K562 (cell line): ENCODE measurements at regions not wholly inside any gene's neighbourhood (a gene's known extent, or its start where the extent isn't known, plus 50 kb on each side); places are given as distances from the start of the nearest gene placed in this dataset.

Experiments used
- ATAC-seq: fragments of 200-7000 bp; cut with Tn5 transposase; 3 replicates; pipeline ENCODE4 v1.9.1; 2020; ENCODE audit warnings: moderate library complexity
- BruUV-seq: library from RNA; stranded (reverse); fragments of 400-500 nt; replicated peaks from 2 replicates; lab custom pipeline; 2021; lab: Mats Ljungman, UMichigan
- CTCF ChIA-PET: fragments of 300-600 bp; formaldehyde crosslinking; extraction: SDS; loops from one replicate; lab custom pipeline; 2021; ENCODE audit warnings: low intra/inter-chr PET ratio; lab: Yijun Ruan, JAX
- POLR2A ChIA-PET: fragments of 300-600, 350-650 bp; sonication (Branson Sonifier 250); formaldehyde crosslinking; extraction: SDS; loops from one replicate; lab custom pipeline; 2021; ENCODE audit warnings: antibody characterized with exemption, inconsistent platforms; lab: Yijun Ruan, JAX
- DNase-seq, 4 experiments: peaks; one replicate each; pipeline versions ENCODE4 v3.0.0 to v3.0.0-alpha.2; 2011 to 2018; ENCODE audit warnings: low spot score in 3 of 4, mixed read lengths in 3 of 4; ENCODE audit errors: extremely low read depth in 1 of 4
- FAIRE-seq: peaks from 2 replicates; lab custom pipeline; 2011; peaks lifted over from hg19 to GRCh38; lab: Jason Lieb, UNC
- H2AFZ ChIP-seq: 2 replicates; pipeline ENCODE4 v1.6.0; 2011; ENCODE audit warnings: low read depth, low read length, control low read depth, inconsistent platforms
- H3K27ac ChIP-seq: fragments of 200-600 bp; 3 replicates; pipeline ENCODE4 v1.8.0; 2011; ENCODE audit warnings: low read depth, mild to moderate bottlenecking, control low read depth, inconsistent platforms, low read length, moderate library complexity, mixed read lengths; ENCODE audit errors: extremely low read depth
- H3K27me3 ChIP-seq, 2 experiments: fragments of 300-600 bp in 1 of 2; 2 replicates in 1 of 2; 3 replicates in 1 of 2; pipeline versions ENCODE4 v1.6.0 to v1.8.0; 2011; ENCODE audit warnings: inconsistent platforms in 2 of 2, low read length in 2 of 2, mild to moderate bottlenecking in 1 of 2, mixed read lengths in 1 of 2, moderate library complexity in 1 of 2; ENCODE audit not compliant: control insufficient read depth in 2 of 2, insufficient read depth in 2 of 2
- H3K36me3 ChIP-seq: fragments of 300-600 bp; 3 replicates; pipeline ENCODE4 v1.8.0; 2011; ENCODE audit warnings: mild to moderate bottlenecking, low read length, inconsistent platforms; ENCODE audit not compliant: control insufficient read depth, insufficient read depth
- H3K4me1 ChIP-seq, 2 experiments: fragments of 200-600 bp in 1 of 2; replicated peaks in 1 of 2; 2 replicates in 1 of 2; 3 replicates in 1 of 2; pipeline versions ENCODE4 v1.5.1 to v1.8.0; 2011; ENCODE audit warnings: inconsistent platforms in 2 of 2, low read length in 2 of 2, mild to moderate bottlenecking in 1 of 2, mixed read lengths in 1 of 2, moderate library complexity in 1 of 2; ENCODE audit not compliant: control insufficient read depth in 2 of 2, insufficient read depth in 2 of 2
- H3K4me2 ChIP-seq: 2 replicates; pipeline ENCODE4 v1.6.1; 2011; ENCODE audit warnings: low read length, control low read depth, inconsistent platforms, mixed read lengths; ENCODE audit not compliant: insufficient read depth
- H3K4me3 ChIP-seq: fragments of 200-600 bp; sonication (generic), shearing (Covaris generic); 2 replicates; pipeline ENCODE4 v1.5.1; 2016; ENCODE audit warnings: control low read depth, inconsistent platforms
- H3K79me2 ChIP-seq: fragments of 200-600 bp; 3 replicates; pipeline ENCODE4 v1.8.0; 2011; ENCODE audit warnings: low read length, inconsistent platforms; ENCODE audit not compliant: control insufficient read depth, insufficient read depth
- H3K9ac ChIP-seq, 2 experiments: 2 replicates each; pipeline versions ENCODE4 v1.6.0 to v1.6.1; 2011; ENCODE audit warnings: low read depth in 2 of 2, low read length in 2 of 2, control low read depth in 1 of 2, inconsistent platforms in 1 of 2, mild to moderate bottlenecking in 1 of 2, mixed read lengths in 1 of 2; ENCODE audit not compliant: insufficient read depth in 1 of 2
- H3K9me1 ChIP-seq: one replicate; pipeline ENCODE4 v1.6.0; 2011; ENCODE audit warnings: inconsistent platforms, mild to moderate bottlenecking, low read length, moderate library complexity; ENCODE audit not compliant: control insufficient read depth, insufficient read depth
- H3K9me3 ChIP-seq: replicated peaks from 2 replicates; pipeline ENCODE4 v1.5.1; 2011; ENCODE audit warnings: low read depth, low read length, inconsistent platforms; ENCODE audit not compliant: control insufficient read depth, insufficient read depth
- H4K20me1 ChIP-seq: replicated peaks from 2 replicates; pipeline ENCODE4 v1.6.1; 2011; ENCODE audit warnings: low read length, inconsistent platforms, mixed read lengths; ENCODE audit not compliant: control insufficient read depth, insufficient read depth
- BRCA1 ChIP-seq, 2 experiments: fragments of 450-650 bp in 1 of 2; sonication (generic) in 1 of 2; formaldehyde crosslinking in 1 of 2; IDR thresholded peaks; 2 replicates each; pipeline versions ENCODE4 v1.5.0 to v1.6.1; 2017 to 2020; ENCODE audit warnings: mild to moderate bottlenecking in 1 of 2, missing genetic modification reagents in 1 of 2
- CREM ChIP-seq: IDR thresholded peaks from 2 replicates; pipeline ENCODE4 v1.6.1; 2014; ENCODE audit warnings: antibody characterized with exemption, low read depth
- GABPA ChIP-seq: fragments of 200-800 bp; sonication (Bioruptor generic); conservative IDR thresholded peaks from 2 replicates; pipeline ENCODE4 v1.6.1; 2016; ENCODE audit warnings: low read depth, missing genetic modification characterization, missing compliant biosample characterization
- GTF2E2 ChIP-seq: fragments of 200-800 bp; sonication (Bioruptor generic); IDR thresholded peaks from 2 replicates; pipeline ENCODE4 v1.6.1; 2016; ENCODE audit warnings: missing genetic modification characterization, missing compliant biosample characterization
- SMARCB1 ChIP-seq: IDR thresholded peaks from 2 replicates; pipeline ENCODE4 v1.6.1; 2011; ENCODE audit warnings: improper control_type of control experiment, low read depth; ENCODE audit not compliant: insufficient read length
- SREBF2 ChIP-seq: sonication (generic); formaldehyde crosslinking; IDR thresholded peaks from 2 replicates; pipeline ENCODE4 v1.4.0; 2020; ENCODE audit warnings: mild to moderate bottlenecking, missing genetic modification reagents
- STAT5B ChIP-seq: fragments of 250-450 bp; sonication (Bioruptor Pico); IDR thresholded peaks from 2 replicates; pipeline ENCODE4 v1.8.0; 2021; ENCODE audit warnings: mild to moderate bottlenecking, inconsistent platforms
- TEAD1 ChIP-seq, 2 experiments: fragments of 450-650 bp in 1 of 2; sonication (generic) in 1 of 2; formaldehyde crosslinking; IDR thresholded peaks; 2 replicates each; pipeline versions ENCODE4 v1.4.0 to v1.8.0; 2020 to 2022; ENCODE audit warnings: mild to moderate bottlenecking in 2 of 2, missing genetic modification reagents in 1 of 2
- ZNF232 ChIP-seq: sonication (generic); formaldehyde crosslinking; IDR thresholded peaks from 2 replicates; pipeline ENCODE4 v1.8.0; 2022; ENCODE audit warnings: mild to moderate bottlenecking, missing genetic modification reagents
- ZNF785 ChIP-seq: fragments of 250-450 bp; sonication (Bioruptor Pico); IDR thresholded peaks from 2 replicates; pipeline ENCODE4 v1.4.0; 2020; ENCODE audit warnings: mild to moderate bottlenecking
- WGBS: fragments of 100-300 bp; shearing (Covaris generic); methylation state at CpG from one replicate; pipeline ENCODE4 v1.1.6; 2016; ENCODE audit warnings: low coverage, mixed read lengths; ENCODE audit not compliant: insufficient coverage; ENCODE audit errors: missing lambda C conversion rate; 5-methylcytosine and 5-hydroxymethylcytosine counted together
- in situ Hi-C: fragments of 300-500 bp; cut with MboI; formaldehyde crosslinking; loops from 4 replicates; pipeline ENCODE4 v1.15.0; 2018; ENCODE audit warnings: inconsistent platforms, mixed read lengths
- intact Hi-C: fragments of 100-400 bp; cut with micrococcal nuclease; formaldehyde crosslinking; loops from 2 replicates; pipeline ENCODE4 v1.14.2; 2022
- TF ChIP-seq, protein P1 (sequence below): IDR thresholded peaks from 2 replicates; pipeline ENCODE4 v1.6.1; 2012; ENCODE audit warnings: low read depth, low read length, improper control_type of control experiment, borderline replicate concordance
- TF ChIP-seq, protein P2 (sequence below): fragments of 250-450 bp; sonication (Bioruptor Pico); IDR thresholded peaks from 2 replicates; pipeline ENCODE4 v1.9.0; 2021; ENCODE audit warnings: mild to moderate bottlenecking

DNA sequence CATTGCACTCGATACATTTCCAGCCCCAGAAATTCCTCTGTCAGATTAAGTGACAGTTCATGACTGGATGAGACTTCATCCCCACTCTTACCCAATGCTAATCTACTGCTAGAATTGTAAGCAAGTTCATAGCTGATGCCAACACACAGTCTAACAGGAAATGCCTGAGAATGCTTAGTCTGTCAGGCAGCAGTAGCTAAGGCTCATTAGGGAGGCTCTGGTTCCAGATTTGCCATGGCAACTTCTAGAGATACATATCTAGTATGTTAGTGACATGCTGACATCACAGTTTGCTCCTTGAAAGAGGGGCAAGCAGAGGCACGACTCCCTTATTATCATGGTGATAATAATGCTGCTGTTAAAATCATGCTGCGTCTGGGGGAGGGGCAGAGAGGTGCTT is 198.4 kb downstream of the RBM43 start:
- CTCF ChIA-PET: no interaction called here
- TF ChIP-seq, protein P1, sequence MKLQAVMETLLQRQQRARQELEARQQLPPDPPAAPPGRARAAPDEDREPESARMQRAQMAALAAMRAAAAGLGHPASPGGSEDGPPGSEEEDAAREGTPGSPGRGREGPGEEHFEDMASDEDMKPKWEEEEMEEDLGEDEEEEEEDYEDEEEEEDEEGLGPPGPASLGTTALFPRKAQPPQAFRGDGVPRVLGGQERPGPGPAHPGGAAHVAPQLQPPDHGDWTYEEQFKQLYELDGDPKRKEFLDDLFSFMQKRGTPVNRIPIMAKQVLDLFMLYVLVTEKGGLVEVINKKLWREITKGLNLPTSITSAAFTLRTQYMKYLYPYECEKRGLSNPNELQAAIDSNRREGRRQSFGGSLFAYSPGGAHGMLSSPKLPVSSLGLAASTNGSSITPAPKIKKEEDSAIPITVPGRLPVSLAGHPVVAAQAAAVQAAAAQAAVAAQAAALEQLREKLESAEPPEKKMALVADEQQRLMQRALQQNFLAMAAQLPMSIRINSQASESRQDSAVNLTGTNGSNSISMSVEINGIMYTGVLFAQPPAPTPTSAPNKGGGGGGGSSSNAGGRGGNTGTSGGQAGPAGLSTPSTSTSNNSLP: no peak
- TF ChIP-seq SMARCB1 (no peak), TEAD1 (CRISPR knock-in tag; IDR thresholded peaks at IDR 0.05) (no peak), GTF2E2 (tag) (no peak), STAT5B (CRISPR knock-in tag) (no peak), ZNF785 (CRISPR knock-in tag) (no peak), ZNF232 (CRISPR knock-in tag) (no peak), CREM (no peak), BRCA1 (IDR thresholded peaks at IDR 0.05) (no peak), BRCA1 (CRISPR knock-in tag; IDR thresholded peaks at IDR 0.05) (no peak), SREBF2 (no peak), GABPA (tag) (no peak)
- TF ChIP-seq, protein P2, sequence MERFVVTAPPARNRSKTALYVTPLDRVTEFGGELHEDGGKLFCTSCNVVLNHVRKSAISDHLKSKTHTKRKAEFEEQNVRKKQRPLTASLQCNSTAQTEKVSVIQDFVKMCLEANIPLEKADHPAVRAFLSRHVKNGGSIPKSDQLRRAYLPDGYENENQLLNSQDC (CRISPR knock-in tag): no peak
- POLR2A ChIA-PET: no interaction called here
- intact Hi-C loops: no loop called here
- Histone ChIP-seq H3K27ac (no peak overlapping the region), H3K9me1 (no peaks in the 10 kb centered on the region), H3K9me3 (no peaks in the 10 kb centered on the region), H3K27me3 (no peaks in the 10 kb centered on the region), H2AFZ (no peak overlapping the region), H3K9ac (no peak overlapping the region), H4K20me1 (no peaks in the 10 kb centered on the region), H3K36me3 (no peaks in the 10 kb centered on the region), H3K79me2 (no peaks in the 10 kb centered on the region), H3K4me2 (no peak overlapping the region), H3K4me1 (no peaks in the 10 kb centered on the region), H3K4me3 (no peak overlapping the region)
- WGBS: 0% methylated on average over 3 of the region's 3 CpGs
- in situ Hi-C loops: no loop called here
- no TSS peak for BruUV-seq
- DNase-seq (no peak), ATAC-seq (no peak), FAIRE-seq (no peak)
